Muscle of arm (tissue), 1 donor: ENCODE measurements at regions not wholly inside any gene's neighbourhood (a gene's known extent, or its start where the extent isn't known, plus 50 kb on each side); places are given as distances from the start of the nearest gene placed in this dataset.

Source experiments
- DNase-seq: peaks from one replicate; pipeline ENCODE4 v3.0.0-alpha.2; 2013

- no peak for DNase-seq
Observed at GRCh38 chr6:170114956-170115855, 175.7 kb downstream of the DLL1 start.

GRCh38 chr6:170114187-170114945 is 176.5 kb downstream of the DLL1 start:
- DNase-seq: no peak

GRCh38 chr6:170113141-170113540 is 177.7 kb downstream of the DLL1 start:
- no peak for DNase-seq

GRCh38 chr6:170112583-170112860 is 178.4 kb downstream of the DLL1 start:
- DNase-seq: no peak

- no peak for DNase-seq
Observed at GRCh38 chr6:170111816-170112582, 178.9 kb downstream of the DLL1 start.

- no peak for DNase-seq
Observed at GRCh38 chr6:170111141-170111664, 179.7 kb downstream of the DLL1 start.

- DNase-seq: no peak
Observed at GRCh38 chr6:170110201-170111140, 180.4 kb downstream of the DLL1 start.

- DNase-seq: no peak
Observed at GRCh38 chr6:170108890-170109587, 181.8 kb downstream of the DLL1 start.

GRCh38 chr6:170108456-170108855 is 182.4 kb downstream of the DLL1 start:
- DNase-seq: no peak

- no peak for DNase-seq
Observed at GRCh38 chr6:170107606-170108222, 183.2 kb downstream of the DLL1 start.

- no peak for DNase-seq
Observed at GRCh38 chr6:170106906-170107525, 183.9 kb downstream of the DLL1 start.

GRCh38 chr6:170102582-170103481 is 188.0 kb downstream of the DLL1 start:
- no peak for DNase-seq

- no peak for DNase-seq
Observed at GRCh38 chr6:170102038-170102437, 188.8 kb downstream of the DLL1 start.

GRCh38 chr6:170101281-170102035 is 189.4 kb downstream of the DLL1 start:
- no peak for DNase-seq

GRCh38 chr6:170100046-170100445 is 190.8 kb downstream of the DLL1 start:
- no peak for DNase-seq

GRCh38 chr6:170099387-170099786 is 191.5 kb downstream of the DLL1 start:
- no peak for DNase-seq

- DNase-seq: no peak
Observed at GRCh38 chr6:170098428-170099170, 192.3 kb downstream of the DLL1 start.
